ENCODE measurements at regions not wholly inside any gene's neighbourhood (a gene's known extent, or its start where the extent isn't known, plus 50 kb on each side); places are given as distances from the start of the nearest gene placed in this dataset.
"Not testable (repeated sequence)": the region's sequence is repeated elsewhere in the genome, so short reads cannot be mapped to it uniquely, and the experiment has no call there.

DNA sequence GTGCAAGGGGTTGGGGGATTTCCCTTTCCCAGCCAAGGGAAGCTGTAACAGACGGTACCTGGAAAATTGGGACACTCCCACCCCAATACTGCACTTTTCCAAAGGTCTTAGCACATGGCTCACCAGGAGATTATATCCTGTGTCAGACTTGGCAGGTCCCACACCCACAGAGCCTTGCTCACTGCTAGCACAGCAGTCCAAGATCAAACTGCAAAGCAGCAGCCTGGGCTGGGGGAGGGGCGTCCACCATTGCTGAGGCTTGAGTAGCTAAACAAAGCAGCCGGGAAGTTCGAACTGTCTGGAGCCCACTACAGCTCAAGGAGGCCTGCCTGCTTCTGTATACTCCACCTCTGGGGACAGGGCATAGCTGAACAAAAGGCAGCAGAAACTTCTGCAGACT lies 604.2 kb upstream of the SEMA3D start:
- H3K4me1 Mint-ChIP-seq (ENCODE audit: low read depth); intact Hi-C loops (cut with micrococcal nuclease); H3K27ac Mint-ChIP-seq; H3K36me3 Mint-ChIP-seq (ENCODE audit: low read depth); H3K4me3 Mint-ChIP-seq; H3K27me3 Mint-ChIP-seq: not testable (repeated sequence)
- peaks cover 28% of the 10 kb centered on the region for H3K9me3 Mint-ChIP-seq

DNA sequence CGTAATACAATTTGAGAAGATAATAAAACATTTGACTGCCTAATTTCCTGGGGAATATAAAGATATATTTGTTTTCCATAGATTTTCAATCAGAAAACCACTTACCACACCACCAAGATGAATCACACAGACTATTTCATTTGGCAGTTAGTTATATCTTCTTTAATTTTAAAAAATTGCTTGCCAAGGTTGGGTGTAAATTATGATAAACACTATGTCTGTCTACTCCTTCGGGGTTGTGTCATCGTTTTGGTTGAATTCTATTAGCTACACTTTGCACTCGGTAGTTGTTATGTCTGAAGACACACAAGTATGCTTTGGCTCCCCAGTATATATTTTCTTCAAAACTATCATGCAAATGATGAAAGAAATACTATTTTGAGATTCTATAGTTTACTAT lies 594.8 kb upstream of the SEMA3D start:
- H3K36me3 Mint-ChIP-seq (ENCODE audit: low read depth) = no peaks in the 10 kb centered on the region
- peaks cover 14% of the 10 kb centered on the region for H3K9me3 Mint-ChIP-seq
- H3K4me1 Mint-ChIP-seq (ENCODE audit: low read depth) = no peaks in the 10 kb centered on the region
- H3K27me3 Mint-ChIP-seq = no peaks in the 10 kb centered on the region
- no peak overlapping the region for H3K4me3 Mint-ChIP-seq
- intact Hi-C loops (cut with micrococcal nuclease) = no loop called here
- H3K27ac Mint-ChIP-seq = no peak overlapping the region

DNA sequence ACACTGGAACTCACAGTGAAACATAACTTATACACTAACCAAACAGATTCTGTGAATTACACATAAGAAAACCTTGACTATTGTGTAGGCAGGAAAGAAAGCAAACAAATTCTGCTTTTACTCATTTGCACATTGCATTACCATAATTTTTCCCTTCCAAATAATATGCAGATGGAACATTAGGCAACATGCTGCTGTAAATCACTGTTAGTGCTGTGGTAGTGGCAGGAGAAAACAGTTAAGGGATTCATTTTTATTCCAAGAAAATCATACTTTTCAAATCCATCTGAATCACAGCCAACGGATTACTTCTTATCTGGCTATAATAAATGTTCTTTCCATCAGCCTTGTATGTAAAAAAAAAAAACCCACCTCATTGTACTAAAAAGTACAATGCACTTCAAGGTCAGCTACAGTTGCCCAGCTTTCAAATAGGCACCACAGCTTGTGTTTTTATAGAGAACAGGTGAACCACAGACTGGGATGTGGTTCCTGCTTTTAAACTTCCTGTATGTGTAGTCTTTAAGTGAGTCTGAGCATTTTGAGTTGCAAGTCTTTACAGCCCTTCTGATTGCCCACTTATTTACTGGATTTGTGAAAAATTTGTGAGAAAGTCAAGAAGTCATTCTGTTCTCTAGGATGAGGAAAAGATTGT lies 590.0 kb upstream of the SEMA3D start:
- Mint-ChIP-seq H3K9me3 (no peaks in the 10 kb centered on the region), H3K27ac (no peak overlapping the region), H3K27me3 (no peaks in the 10 kb centered on the region), H3K36me3 (ENCODE audit: low read depth) (no peaks in the 10 kb centered on the region), H3K4me3 (no peak overlapping the region), H3K4me1 (ENCODE audit: low read depth) (no peaks in the 10 kb centered on the region)
- intact Hi-C loops (cut with micrococcal nuclease) = no loop called here

DNA sequence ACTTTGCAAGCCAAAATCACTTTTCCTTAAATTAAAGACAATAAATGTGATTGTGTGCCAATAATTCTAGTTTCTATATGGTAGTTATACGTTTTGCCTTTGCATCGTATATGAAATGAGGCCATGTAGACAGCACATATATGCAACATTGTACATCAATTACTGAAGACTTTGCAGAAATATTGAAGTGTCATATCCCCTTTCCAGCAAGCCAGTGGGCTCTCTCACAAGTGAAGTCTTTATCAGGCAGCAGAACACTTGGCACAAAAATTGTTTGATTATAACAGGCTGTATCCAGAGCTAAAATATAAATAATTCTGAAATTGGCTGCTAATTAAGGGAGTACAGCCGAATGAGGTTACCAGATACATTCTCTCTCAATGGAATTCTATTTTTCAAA lies 588.6 kb upstream of the SEMA3D start:
- Mint-ChIP-seq H3K4me3 (no peak overlapping the region), H3K27ac (no peak overlapping the region), H3K27me3 (no peaks in the 10 kb centered on the region), H3K36me3 (ENCODE audit: low read depth) (no peaks in the 10 kb centered on the region), H3K4me1 (ENCODE audit: low read depth) (no peaks in the 10 kb centered on the region), H3K9me3 (no peaks in the 10 kb centered on the region)
- intact Hi-C loops (cut with micrococcal nuclease) = no loop called here

DNA sequence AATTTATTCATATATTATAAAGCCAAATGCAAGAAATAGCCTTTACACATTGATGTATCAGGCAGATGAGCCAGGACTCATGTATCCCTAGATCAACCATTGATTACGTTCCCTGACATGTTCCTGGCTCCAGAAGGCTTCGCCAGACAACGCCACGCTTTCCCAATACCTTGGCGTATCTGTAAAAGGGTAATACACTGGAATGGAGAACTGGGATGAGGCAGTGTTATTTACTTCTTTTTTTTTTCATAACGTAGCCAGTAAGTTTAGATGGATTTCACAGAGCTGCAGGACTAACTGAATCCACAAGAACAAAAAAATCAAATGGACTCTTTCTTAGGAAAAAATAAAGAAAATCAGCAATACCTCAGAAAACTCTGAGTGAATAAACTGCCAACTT lies 588.1 kb upstream of the SEMA3D start:
- no peaks in the 10 kb centered on the region for H3K4me1 Mint-ChIP-seq (ENCODE audit: low read depth)
- H3K27me3 Mint-ChIP-seq = no peaks in the 10 kb centered on the region
- H3K4me3 Mint-ChIP-seq = no peak overlapping the region
- H3K36me3 Mint-ChIP-seq (ENCODE audit: low read depth) = no peaks in the 10 kb centered on the region
- no peaks in the 10 kb centered on the region for H3K9me3 Mint-ChIP-seq
- H3K27ac Mint-ChIP-seq = no peak overlapping the region
- intact Hi-C loops (cut with micrococcal nuclease) = no loop called here

DNA sequence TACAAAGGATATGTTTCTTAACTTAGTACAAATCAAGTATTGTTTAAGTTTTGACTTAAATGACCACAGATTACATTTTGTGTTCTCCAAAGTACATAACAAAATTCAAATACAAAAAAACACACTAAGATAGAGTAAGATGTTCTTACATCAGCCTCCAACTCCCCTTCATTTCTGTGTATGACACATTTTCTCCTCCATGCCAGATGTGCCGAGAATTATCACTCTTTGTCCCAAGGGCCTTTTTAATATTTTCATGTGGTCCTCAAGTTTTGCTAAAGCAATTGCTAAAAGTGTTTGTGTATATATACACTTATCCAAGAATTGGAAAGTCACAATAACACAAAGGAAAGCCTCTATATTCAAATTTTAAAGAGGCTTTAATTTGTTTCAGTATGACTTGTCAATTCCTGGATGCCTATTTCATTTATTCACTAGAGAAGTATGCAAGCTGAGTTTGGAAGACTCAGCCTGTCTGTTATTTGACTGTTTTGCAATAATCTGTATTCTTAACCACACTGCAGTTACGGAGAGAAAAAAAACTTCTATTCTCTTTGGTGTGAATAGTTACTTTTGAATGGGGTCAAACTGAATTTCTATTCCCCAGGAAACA lies 586.4 kb upstream of the SEMA3D start:
- Mint-ChIP-seq H3K27me3 (no peaks in the 10 kb centered on the region), H3K4me3 (no peak overlapping the region), H3K36me3 (ENCODE audit: low read depth) (no peaks in the 10 kb centered on the region), H3K27ac (no peak overlapping the region), H3K4me1 (ENCODE audit: low read depth) (no peaks in the 10 kb centered on the region), H3K9me3 (no peaks in the 10 kb centered on the region)
- intact Hi-C loops (cut with micrococcal nuclease) = no loop called here

DNA sequence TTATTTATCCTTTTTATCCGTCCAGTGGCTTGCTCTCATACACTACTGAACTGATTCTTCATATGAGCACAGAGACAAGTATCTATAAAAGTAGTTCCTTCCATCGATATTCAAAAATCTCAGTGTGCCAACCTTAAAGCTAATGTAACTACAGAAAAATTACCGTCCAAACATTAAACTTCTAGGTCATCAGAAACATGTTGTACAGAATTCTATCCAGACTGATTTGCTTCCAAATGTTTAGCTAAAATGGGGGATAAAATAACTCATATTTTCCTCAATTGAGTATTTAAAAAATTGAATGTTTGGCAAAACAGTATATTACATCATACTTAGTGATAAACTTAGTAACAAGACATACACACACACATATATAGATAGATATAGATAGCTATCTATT lies 584.7 kb upstream of the SEMA3D start:
- Mint-ChIP-seq H3K36me3 (ENCODE audit: low read depth) (no peaks in the 10 kb centered on the region), H3K27ac (no peak overlapping the region), H3K9me3 (no peaks in the 10 kb centered on the region), H3K4me1 (ENCODE audit: low read depth) (no peaks in the 10 kb centered on the region), H3K27me3 (no peaks in the 10 kb centered on the region), H3K4me3 (no peak overlapping the region)
- intact Hi-C loops (cut with micrococcal nuclease) = no loop called here

DNA sequence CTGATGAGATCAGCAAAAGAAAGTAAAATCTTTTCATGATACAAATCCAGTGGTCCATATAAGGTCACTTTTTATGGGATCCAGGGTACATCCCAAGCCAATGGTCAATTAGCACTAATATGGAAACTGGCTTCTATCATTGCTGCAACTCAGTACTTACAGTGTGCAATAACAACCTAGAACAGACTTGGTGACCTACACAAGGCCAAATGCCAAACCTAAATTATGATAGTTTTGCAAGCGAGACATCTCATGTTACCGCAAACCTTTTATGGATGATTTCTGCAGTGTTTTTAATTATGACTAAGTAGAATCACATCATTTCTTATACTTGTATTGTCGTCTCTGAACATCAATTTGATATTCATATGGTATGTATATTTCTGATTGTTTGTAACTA lies 583.5 kb upstream of the SEMA3D start:
- Mint-ChIP-seq H3K4me3 (no peak overlapping the region), H3K36me3 (ENCODE audit: low read depth) (no peaks in the 10 kb centered on the region), H3K4me1 (ENCODE audit: low read depth) (no peaks in the 10 kb centered on the region), H3K9me3 (no peaks in the 10 kb centered on the region), H3K27me3 (no peaks in the 10 kb centered on the region), H3K27ac (no peak overlapping the region)
- intact Hi-C loops (cut with micrococcal nuclease) = no loop called here

DNA sequence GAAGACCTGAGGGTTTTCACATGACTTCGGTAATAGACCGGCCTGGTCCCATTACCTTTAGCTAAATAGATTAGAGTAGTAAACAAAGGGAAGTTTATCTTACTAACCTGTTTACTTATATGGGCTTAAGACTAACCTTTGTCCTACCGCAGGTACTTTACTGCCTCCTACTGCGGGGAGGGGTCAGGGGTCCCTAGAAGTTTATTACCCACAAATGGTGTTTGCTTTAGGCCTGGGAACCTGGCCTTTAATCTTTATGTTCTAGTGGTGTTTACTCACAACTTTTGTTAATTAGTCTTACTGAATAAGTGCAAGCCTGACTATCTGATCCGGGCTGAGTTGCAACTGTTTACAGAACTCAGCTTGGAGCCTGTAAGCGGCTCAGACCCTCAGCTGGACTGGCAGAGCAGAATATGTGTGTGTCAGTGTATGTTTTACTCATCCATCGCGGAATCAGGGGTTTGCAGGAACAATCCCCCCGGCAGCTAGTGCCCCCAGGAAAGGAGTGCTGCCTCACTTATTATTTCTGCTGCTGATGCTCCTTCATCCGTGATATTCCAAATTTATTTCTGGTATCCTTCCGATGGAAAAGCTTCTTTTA lies 578.9 kb upstream of the SEMA3D start:
- Mint-ChIP-seq H3K36me3 (ENCODE audit: low read depth) (no peaks in the 10 kb centered on the region), H3K9me3 (no peaks in the 10 kb centered on the region), H3K27ac (no peak overlapping the region), H3K4me1 (ENCODE audit: low read depth) (no peaks in the 10 kb centered on the region), H3K4me3 (no peak overlapping the region), H3K27me3 (no peaks in the 10 kb centered on the region)
- intact Hi-C loops (cut with micrococcal nuclease) = no loop called here

DNA sequence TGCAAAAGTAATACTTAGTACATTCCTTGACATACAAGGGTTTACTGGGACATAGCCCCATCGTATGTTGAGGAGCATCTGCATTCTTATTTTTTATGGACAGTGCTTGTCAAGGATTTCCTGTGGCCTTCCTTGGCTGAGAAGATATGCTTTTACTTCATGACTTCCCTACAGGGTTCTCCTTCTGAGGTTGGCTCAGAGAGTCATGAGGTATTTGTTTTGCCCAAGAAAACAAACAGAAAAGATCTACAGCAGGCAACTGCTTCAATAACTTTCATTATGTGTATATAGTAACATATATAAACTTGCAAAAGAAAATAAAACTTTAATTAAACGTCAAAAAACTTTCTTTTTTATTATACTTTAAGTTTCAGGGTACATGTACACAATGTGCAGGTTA lies 577.2 kb upstream of the SEMA3D start:
- H3K36me3 Mint-ChIP-seq (ENCODE audit: low read depth) = no peaks in the 10 kb centered on the region
- H3K27ac Mint-ChIP-seq = no peak overlapping the region
- H3K9me3 Mint-ChIP-seq = no peaks in the 10 kb centered on the region
- H3K4me3 Mint-ChIP-seq = no peak overlapping the region
- no peaks in the 10 kb centered on the region for H3K27me3 Mint-ChIP-seq
- intact Hi-C loops (cut with micrococcal nuclease) = no loop called here
- no peaks in the 10 kb centered on the region for H3K4me1 Mint-ChIP-seq (ENCODE audit: low read depth)

DNA sequence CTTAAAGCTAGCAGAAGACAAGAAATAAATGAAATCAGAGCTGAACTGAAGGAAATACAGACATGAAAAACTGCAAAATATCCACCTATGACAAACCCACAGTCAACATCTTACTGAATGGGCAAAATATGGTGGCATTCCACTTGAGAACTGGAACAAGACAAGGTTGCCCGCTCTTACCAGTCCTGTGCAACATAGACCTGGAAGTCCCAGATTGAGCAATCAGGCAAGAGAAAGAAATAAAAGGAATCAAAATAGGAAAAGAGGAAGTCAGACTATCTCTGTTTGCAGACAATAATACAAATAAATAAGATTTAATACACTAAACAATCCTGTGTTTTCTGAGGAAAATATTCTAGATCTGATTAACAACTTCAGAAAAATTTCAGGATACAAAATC lies 570.5 kb upstream of the SEMA3D start:
- H3K9me3 Mint-ChIP-seq = peaks cover 13% of the 10 kb centered on the region
- no peaks in the 10 kb centered on the region for H3K36me3 Mint-ChIP-seq (ENCODE audit: low read depth)
- H3K27me3 Mint-ChIP-seq = no peaks in the 10 kb centered on the region
- intact Hi-C loops (cut with micrococcal nuclease) = loop anchor here (10.0 kb wide), 1 partner anchor 1783 kb away; no protein-coding TSS in a partner anchor
- no peak overlapping the region for H3K4me3 Mint-ChIP-seq
- no peak overlapping the region for H3K27ac Mint-ChIP-seq
- H3K4me1 Mint-ChIP-seq (ENCODE audit: low read depth) = no peaks in the 10 kb centered on the region

DNA sequence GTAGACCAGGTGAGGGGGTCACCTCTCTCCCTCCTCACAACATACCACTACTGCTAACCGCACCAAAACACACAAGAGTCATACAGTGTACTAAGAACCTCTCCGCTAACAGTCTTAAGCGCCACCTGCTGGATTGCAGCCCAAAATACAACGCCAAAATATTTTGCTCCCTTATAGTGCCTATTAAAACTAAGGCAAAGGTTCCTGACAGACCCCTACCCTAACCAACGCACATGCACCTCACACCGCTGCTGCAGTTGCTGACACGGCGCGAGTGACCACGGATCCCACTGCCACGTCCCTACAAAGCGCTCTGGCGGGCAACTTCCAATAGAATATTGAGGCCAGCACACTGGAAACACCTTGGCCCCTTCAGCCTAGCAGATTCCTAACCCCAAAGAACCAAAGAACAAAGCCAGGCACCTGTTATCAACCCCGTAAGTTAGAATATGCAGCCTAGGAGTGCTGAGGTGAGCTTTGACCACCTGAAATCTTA lies 563.6 kb upstream of the SEMA3D start:
- Mint-ChIP-seq H3K9me3 (peaks cover 12% of the 10 kb centered on the region), H3K4me1 (ENCODE audit: low read depth) (no peaks in the 10 kb centered on the region), H3K4me3 (no peak overlapping the region), H3K27ac (no peak overlapping the region), H3K36me3 (ENCODE audit: low read depth) (no peaks in the 10 kb centered on the region), H3K27me3 (no peaks in the 10 kb centered on the region)
- intact Hi-C loops (cut with micrococcal nuclease) = loop anchor here (1.0 to 10.0 kb wide), 2 partner anchors 709 to 1776 kb away; no protein-coding TSS in a partner anchor

DNA sequence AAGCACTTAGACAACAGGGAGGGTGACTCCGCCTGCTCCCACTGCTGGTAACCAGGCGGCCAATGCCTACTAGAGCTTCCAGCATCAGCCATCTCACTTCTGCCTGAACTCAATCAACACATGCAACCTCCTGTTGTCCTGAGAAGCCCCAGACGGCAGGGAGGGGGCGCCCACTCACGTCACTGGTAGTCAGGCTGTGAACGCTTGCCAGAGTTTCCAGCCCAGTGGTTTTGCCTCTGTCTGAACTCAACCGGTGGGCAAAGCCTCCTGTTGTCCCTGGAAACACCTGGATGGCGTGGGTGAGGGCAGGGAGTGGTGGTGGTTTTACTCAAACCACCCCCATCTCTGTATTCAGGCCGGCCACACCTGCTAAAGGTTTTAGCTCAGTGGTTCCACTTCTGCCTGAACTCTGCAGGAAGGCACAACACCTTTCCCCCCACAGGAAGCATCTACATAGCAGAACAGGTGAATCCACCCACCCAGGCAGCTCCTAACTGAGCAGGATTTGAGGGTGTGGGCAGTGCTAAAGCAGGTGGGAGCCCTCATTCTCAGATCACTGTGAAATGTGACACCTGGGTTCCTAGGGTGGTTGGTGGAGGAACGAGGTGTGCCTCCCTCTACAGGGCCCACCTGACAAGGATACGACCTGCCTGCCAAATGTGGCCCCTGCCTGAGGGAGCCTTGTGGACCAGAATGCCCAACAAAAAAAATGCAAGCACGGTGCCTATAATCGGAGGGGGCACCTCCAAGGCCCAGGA lies 563.0 kb upstream of the SEMA3D start:
- H3K27ac Mint-ChIP-seq = no peak overlapping the region

DNA sequence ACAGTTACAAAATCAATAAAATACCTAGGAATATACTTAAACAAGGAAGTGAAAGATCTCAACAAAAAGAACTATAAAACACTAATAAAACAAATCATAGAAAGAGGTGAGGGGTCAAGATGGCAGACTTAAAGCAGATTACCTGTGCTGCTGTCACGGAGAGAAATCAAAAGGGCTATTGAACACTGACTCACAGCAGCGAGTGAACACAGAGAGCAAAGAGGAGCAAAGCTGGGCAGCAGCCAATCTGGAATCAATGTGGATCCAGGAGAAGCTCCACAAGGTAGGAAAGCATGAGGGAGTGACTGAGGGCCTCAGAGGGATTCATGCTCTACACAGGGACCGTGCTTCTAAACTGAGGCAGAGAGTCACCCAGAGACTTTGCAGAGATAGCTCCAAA lies 562.0 kb upstream of the SEMA3D start:
- Mint-ChIP-seq H3K27ac (no peak overlapping the region), H3K4me3 (no peak overlapping the region), H3K9me3 (peaks cover 26% of the 10 kb centered on the region), H3K36me3 (ENCODE audit: low read depth) (no peaks in the 10 kb centered on the region), H3K4me1 (ENCODE audit: low read depth) (no peaks in the 10 kb centered on the region), H3K27me3 (no peaks in the 10 kb centered on the region)
- intact Hi-C loops (cut with micrococcal nuclease) = loop anchor here (10.0 kb wide), 1 partner anchor 554 kb away; no protein-coding TSS in a partner anchor

More for the DNA sequence above, 563.0 kb upstream of the SEMA3D start:
- H3K27me3 Mint-ChIP-seq = no peaks in the 10 kb centered on the region
- no peak overlapping the region for H3K4me3 Mint-ChIP-seq
- intact Hi-C loops (cut with micrococcal nuclease) = loop anchor here (1.0 to 10.0 kb wide), 3 partner anchors 555 to 1775 kb away; no protein-coding TSS in a partner anchor
- H3K9me3 Mint-ChIP-seq = peaks cover 16% of the 10 kb centered on the region
- H3K36me3 Mint-ChIP-seq (ENCODE audit: low read depth) = no peaks in the 10 kb centered on the region
- no peaks in the 10 kb centered on the region for H3K4me1 Mint-ChIP-seq (ENCODE audit: low read depth)

All from dendritic cell treated with granulocyte-macrophage colony-stimulating factor and Interleukin-4, amounts not matched to agents 40 ng/mL and 50 ng/mL, for 4 days (primary cell).